ENCODE measurements at regions not wholly inside any gene's neighbourhood (a gene's known extent, or its start where the extent isn't known, plus 50 kb on each side); places are given as distances from the start of the nearest gene placed in this dataset.
A peak's percentile ranks its signal among the peaks of the same experiment; 100 is the strongest.

DNA sequence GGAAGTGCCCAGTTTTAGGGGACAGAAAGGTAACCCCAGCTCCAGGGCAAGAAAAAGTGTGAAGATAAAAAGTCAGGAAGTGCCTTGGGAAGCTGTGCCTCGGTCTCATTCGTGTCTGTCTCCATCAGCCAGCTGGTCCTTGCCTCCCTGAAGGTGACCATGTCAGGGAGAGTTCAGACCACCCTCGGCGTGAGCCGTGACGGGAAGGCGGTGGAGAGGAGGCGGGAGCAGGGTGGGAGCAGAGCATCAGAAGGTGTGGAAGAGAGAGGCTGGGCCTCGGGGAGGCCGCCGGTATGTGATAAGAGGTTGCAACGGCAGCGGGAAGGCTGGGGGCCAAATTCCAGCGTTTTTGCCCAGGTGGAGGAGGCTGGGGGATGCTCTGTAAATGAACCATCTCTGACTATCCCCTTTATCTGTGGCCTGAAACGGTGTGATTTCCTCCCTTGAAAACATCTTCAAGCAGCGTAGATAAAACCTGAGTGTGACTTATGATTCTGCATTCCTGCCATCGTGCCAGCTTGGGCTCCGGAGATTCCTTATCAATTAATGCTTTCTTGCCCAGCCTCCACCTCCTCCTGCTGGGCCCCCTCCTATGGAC, 251.8 kb downstream of the IRF8 start:
- DNase-seq (ENCODE audit: low read depth), result no peak

DNA sequence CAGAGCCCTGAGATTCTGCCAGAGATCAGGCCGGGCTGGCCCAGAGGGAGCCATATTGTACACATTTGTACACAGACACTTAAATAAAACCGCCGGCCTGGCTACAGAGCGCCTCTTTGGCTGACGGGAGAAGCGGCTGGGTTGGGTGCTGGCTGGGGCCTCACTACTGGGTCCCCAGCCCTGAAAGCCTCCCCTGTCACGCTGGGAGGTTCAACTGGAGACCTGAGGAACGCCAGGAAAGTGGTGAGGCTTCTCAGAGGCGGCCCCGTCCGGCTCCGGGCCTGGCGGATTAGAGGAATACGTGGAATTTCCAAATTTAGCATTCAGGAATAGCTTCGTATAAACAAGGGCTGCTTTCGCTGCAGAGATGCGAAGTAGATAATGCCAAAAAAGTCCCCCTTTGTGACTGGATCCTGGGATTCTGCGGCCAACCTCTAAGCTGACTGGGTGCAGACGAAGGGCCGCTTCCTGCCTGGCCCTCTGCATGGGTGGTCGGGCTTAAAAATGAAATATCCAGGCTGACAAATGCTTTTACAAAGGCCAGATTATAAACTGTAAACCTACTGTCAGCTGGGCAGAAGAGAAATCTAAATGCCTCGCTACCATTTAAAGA, 252.4 kb downstream of the IRF8 start:
- no peak for DNase-seq (ENCODE audit: low read depth)

DNA sequence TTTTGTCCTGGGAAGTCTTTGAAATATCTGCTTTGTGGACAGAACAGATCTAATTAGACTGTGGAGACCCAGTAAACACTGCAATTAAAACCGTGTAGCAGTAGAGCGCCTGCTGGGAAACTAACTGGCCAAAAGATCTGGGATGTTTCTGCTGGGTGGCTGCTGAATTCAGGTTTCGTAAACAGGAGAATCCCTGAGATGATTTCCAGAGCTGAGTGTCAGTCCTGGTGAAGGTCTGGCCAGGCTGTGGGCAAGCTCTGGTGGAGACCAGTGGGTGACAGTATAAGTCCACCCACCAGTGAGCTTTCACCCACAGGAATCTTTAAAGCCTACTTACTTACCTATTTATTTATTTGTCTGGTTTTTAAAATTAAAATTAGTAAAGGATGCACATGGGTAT, 257.2 kb downstream of the IRF8 start:
- no peak for DNase-seq (ENCODE audit: low read depth)

DNA sequence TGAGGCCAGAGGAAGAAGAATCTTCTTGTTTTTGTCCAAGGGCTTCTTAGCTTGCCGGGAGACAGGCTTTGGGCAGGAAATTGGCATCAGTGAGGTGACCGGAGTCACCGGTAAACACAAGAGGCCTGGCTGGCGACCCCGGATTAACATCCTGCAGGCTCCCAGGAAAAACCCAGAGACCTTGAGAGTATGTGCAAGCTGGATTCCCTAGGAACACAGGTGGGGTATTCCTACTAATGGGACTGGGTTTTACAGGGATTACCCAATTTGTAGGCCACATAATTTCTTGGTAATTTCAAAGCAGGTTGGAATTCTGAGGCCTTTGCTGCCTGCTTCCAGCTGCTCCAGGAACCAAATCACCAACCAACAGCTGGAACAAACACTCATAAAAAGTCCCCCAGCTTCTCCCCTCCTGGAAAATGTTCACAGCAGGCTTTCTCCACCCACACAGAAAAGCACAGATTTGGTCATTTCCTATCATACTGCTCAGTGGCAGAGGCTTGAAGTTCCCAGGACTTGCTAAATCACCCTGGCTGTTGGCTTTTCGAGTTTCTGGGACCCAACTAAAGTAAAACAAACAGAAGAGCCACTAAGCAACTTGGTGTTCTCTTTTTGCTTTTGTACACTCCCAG, 258.8 kb downstream of the IRF8 start:
- DNase-seq (ENCODE audit: low read depth), result no peak

DNA sequence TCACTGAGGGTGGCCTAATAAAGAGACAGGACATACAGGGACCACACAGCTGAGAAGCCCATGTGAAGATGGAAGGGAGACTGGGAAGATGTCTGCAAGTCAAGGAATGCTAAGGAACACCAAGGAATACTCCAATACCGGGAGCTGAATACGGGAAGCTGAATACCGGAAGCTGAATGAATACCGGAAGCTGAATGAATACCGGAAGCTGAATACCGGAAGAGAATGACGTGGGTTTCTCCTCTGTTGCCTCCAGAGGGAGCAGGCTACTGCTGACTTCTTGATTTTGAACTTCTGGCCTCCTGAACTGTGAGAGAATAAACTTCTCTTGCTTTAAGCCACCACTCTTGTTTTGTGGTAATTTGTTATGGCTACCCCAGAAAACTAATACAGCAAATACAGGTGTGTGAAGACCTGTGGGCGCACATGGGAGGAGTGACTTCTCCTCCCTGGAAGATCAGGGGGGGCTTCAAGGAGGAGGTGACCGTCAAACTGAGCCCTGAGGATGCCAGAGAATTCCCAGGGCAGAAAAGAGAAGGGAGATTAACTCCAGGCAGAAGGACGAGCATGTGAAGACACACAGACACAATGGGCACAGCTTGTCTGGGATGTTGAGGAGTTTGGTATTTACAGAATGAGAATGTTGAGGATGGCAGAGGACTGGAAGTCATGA, 259.9 kb downstream of the IRF8 start:
- DNase-seq (ENCODE audit: low read depth), result no peak

DNA sequence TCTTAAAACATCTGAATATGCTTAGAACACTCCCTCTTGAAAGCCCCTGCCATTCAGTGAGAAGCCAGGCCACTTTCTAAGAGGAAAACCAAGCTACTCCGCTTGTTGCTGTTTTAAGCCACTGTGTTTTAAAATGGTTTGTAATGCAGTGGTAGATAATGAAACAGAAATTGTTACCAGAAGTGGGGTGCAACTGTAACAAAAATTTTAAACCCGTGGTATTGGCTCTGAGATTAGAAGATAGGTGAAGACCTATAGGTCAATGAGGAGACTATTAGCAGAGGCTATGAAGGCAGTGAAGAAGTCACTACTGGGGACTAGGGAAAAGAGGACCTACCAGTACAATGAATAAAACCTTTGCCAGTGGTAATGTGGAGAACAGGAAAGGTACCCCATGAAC, 266.5 kb downstream of the IRF8 start:
- no peak for DNase-seq (ENCODE audit: low read depth)

DNA sequence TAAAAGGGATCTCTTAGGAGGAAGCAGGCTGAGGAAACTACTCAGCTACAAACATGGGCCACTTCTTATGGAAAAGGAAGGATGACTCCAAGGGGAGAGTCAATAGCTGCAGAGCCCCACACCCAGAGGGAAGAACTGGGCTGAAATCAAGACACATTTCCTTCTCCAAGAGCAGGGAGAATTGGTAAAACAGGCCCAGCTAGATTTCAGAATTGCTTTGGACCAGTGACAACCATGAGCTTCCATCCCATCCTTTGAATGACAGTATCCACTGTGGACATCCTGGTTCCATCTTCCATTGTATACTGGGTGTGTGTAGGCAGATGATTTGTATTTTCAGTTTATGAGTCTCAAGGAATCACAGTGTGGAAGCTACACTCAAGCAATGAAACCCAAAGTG, 267.5 kb downstream of the IRF8 start:
- DNase-seq (ENCODE audit: low read depth), result no peak

DNA sequence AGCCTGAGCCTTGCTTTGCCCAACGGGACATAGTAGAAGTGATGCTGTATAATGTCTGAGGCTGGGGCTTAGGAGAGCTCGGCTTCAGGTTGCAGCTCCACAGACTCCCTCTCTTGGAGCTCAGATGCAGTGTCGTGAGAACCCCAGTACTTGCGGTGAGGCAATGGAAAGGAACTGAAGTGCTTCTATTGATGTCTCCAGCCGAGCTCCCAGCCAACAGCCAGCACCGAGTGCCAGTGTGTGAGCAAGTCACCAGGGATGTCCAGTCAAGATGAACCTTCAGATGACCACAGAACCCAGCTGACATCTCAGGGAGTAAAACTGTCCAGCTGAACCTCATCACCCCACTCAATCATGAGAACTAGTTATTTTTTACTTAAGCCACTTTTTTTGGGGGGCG, 268.1 kb downstream of the IRF8 start:
- DNase-seq (ENCODE audit: low read depth), result no peak

DNA sequence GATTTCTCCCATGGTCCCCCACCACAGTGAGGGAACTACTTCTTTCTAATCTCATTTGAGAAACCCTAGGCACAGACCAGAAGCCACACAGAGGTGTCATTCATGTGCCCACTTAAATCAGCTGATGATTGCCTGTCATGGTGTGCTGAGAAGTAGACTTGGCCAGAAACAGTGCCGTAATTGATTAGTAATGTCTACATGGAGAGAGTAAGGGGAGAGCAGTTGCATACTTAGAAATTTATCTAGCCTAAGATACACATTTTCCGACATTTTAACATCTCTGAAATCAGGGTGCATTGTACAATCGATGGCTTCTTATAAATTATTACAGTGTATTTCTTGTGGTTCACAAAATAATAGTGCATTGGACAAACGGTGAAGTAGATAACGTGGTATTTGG, 271.8 kb downstream of the IRF8 start:
- DNase-seq (ENCODE audit: low read depth), result no peak

DNA sequence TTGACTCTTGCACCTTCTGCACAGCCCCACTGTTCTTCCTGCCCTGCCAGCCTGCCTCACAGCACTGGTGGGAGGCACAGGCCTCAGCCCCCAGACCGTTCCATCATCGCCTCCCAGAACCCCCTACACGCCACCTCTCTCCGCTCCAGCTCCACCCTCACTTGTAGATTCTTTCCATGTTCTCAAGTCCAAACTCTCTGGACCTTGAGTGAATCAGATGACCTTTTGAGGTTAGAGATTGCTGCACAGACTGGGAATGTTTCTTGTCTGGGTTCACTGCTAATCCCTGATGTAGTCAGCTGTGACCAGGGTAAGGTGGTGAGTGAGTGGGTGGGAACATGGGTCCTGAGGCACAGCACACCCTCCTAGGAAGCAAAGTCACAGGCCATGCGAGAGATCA, 272.4 kb downstream of the IRF8 start:
- peak; percentile 66 for DNase-seq (ENCODE audit: low read depth)

DNA sequence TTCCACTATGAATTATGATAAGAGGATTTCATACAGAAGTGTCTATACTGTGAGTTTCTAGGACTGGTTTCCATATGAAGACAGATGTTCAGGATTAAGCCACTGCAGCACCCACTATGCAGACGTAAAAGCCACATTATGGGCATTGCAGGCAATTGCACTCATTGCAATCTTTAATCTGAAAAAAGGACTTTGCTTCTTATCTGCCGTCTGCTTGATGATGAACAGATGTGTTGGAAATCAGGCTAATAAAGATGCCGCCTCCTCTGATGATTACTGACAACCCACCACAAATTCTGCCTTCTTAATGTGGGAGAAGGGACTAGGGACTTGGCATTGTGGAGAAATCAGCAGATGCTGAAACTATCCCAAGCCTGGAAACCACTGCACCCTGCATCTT, 276.9 kb downstream of the IRF8 start:
- no peak for DNase-seq (ENCODE audit: low read depth)

DNA sequence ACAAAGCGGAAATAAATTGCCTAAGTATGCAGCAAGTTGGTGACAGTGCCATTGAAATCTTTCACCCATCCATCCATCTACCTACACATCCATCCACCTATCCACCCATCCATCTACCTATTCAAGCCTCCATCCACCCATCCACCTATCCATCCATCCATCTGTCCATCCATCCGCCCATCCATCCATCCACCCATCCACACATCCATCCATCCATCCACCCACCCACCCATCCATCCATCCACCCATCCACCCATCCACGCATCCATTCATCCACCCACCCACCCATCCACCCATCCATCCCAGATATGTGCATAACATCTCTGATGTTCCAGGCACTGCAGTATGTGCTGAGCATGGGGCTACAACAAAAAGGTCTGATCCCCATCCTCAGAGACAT, 277.5 kb downstream of the IRF8 start:
- no peak for DNase-seq (ENCODE audit: low read depth)

DNA sequence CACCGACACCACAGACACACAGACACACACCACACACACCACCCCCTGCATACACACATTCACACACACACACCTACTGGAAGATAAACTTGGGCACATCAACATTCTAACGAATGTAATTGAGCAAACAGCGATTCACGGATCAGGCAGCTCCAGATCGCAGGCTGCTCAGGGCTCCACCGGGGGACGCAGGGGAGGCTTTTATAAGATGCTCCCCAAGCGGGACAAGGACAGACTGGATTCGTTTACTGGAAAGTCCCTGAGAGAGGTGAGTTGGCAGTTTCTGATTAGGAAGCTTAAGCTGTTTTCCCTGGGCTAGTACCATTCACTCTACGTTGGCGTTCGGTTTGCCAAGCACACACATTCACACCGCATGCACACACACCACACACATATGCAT, 281.3 kb downstream of the IRF8 start:
- DNase-seq (ENCODE audit: low read depth), result no peak

DNA sequence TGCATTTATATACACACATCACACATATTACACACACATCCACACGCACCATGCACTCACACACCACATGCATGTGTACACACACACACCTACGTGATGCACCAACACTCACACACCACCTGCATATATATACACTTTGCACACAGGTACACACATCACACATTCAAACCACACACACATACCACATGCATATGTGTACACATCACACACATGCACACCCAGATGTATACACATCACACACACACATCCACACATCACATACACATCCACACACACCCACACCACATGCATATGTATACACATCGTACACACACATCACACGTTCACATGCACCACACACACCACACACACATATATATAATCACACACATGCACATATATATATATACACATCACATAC, 281.8 kb downstream of the IRF8 start:
- DNase-seq (ENCODE audit: low read depth), result no peak

DNA sequence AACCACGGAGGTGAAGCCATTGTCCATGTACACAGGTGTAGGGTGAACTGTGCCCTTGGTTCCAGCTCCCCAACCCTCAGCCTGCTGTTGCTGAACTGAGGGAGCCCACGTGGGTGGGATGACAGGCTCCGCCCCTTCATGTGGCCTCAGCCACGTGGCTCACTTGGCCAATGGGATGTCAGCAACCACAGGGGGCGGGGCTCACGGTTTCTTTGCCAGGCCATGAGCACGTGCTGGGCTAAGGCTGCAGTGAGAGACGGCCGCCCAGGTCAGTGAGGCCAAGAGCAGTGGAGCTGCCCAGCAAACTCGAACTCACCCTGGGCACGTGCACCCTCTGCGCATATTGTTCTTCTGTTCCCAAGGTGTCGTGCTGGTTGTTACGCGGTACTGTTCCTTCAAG, 282.6 kb downstream of the IRF8 start:
- no peak for DNase-seq (ENCODE audit: low read depth)

DNA sequence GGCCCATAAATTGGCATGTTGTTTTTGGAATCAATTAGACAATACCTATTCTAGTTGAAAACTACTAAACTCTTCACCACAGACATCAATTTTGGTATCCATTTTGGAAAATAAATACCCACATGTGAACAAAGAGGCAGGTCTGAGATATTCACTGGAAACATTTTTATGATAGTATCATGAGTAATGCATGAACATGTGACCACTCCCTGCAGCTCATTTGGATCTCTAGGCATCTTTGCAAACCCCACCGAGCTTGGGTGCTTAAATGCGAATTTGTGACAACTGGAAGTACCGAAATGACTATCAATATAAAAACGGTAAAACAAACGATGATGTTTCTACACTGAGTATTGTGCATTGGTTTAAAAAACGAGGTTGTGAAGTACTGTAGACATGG, 285.2 kb downstream of the IRF8 start:
- no peak for DNase-seq (ENCODE audit: low read depth)

DNA sequence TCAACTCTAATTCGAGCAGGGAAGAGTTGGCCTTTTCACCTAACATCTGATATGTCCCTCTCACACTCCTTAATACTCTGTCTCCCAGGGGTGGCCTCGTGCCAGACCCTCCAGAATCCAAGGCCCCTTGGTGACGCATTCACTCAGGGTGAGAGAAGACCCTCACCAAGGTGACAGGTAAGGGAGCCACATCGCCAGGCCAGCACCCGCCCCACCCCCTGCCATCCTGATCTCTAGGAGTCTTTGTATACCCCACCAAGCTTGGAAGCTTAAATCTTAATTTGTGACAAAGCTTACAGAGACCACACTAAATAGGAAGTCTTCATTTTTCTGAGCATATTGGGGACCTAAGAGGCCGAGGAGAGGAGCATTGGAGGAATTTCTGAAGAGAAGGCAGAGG, 286.1 kb downstream of the IRF8 start:
- no peak for DNase-seq (ENCODE audit: low read depth)

DNA sequence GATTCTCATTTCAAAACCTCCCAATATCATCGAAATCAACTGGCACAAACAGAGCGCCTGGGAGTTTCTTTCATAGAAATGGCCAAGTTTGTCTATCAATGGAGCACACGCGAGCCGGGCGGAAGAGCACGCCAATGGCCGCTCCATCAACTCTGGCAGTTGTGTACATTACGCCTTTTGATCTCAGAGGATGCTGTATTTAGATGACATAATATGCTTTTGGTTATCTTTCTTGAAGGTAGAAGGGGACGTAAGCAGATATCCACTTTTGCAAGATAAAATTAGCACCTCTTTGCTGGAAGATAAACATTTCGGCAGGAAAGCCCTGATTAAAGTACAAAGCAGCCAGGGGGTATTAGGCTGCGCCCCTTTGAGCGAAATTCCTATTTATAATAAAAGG, 287.4 kb downstream of the IRF8 start:
- DNase-seq (ENCODE audit: low read depth), result no peak

DNA sequence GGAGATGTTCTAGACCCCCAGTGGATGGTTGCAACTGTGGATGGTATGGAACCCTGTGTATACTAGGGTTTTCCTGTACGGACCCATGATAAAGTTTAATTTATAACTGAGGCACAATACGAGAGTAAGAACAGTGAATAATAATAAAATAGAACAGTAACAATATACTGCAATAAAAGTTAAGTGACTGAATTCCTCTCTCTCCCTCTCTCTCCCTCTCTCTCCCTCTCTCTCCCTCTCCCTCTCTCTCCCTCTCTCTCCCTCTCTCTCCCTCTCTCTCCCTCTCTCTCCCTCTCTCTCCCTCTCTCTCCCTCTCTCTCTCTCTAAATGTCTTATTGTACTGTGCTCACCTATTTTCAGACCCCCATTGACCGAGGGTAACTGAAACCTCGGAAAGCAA, 291.0 kb downstream of the IRF8 start:
- DNase-seq (ENCODE audit: low read depth), result no peak

DNA sequence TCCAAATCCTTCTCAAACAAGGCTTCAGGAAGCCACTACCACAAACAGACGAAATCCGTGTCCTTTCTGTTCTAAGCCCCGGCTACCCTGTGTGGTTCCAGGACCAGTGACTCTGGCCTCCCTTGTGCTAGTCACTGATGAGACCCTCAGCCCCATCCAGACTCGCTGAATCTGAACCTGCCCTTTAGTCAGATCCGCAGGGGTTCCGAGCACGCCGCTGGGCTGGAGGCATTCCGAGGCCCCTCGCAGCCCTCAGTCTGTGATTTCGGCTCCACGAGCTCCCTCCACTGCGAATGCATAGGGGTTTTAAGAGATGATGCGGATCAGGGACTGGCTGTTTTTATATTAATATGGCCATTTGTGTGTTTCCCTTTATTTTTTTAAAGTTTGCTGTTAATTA, 292.7 kb downstream of the IRF8 start:
- no peak for DNase-seq (ENCODE audit: low read depth)

DNA sequence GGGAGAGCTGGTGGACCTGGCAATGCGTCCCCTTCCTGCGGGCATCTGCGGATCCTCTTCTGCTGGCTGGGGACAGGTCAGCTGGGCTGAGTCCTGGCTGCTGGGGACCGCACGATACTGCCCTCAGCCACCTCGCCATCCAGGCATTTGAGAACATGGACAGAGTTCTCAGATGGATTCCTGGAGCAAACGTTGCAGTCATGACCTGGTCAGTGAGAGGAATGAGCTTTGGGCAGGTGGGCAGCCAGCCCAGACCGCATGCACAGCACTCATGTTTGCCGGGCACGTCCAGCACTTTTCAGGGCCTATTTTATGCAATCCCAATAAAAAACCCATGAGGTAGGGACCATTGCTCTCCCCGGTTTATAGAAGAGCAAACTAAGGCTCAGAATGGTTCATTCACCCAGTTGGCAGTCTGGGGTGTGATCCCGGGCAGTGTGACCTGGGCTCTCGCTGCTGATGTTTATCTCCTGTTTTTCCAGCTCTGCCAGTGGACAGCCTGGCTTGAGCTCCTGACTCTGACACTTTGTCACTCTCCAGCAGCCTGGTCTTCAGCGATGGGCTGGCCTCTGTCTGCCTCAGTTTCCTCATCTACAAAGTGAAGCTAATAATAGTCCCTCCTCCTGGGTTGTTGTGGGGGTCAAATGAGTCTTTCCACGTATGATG, 294.7 kb downstream of the IRF8 start:
- DNase-seq (ENCODE audit: low read depth), result no peak

DNA sequence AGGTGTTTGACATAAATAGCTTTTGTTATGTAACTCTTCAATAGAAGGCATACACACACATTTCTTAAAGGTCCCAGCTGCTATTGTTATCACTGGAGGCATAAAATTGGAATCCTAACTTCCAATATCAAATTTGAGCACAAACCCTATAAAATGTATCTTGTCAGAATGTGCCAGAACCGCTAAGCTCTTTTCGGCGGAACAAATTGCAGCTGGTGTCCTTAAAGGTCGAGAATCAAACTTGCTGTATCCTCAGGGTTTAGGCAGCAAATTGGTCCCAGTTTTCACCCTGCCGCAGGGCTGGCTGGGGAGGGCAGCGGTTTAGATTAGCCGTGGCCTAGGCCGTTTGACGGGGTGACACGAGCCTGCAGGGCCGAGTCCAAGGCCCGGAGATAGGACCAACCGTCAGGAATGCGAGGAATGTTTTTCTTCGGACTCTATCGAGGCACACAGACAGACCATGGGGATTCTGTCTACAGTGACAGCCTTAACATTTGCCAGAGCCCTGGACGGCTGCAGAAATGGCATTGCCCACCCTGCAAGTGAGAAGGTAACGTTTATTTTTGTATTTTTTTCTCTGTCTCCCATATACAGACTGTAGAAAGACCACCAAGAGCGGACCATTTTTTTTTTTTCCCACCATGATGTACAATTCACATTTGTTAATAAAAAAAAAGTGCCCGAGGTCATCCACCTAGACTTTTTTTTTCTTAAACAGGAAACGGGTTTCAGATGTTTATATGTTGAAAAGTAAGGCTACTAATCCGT, 297.1 kb downstream of the IRF8 start:
- DNase-seq (ENCODE audit: low read depth), result no peak

Measured in renal cortical epithelial cell (primary cell).